ENCODE measurements at regions not wholly inside any gene's neighbourhood (a gene's known extent, or its start where the extent isn't known, plus 50 kb on each side); places are given as distances from the start of the nearest gene placed in this dataset.
"Not testable (repeated sequence)": the region's sequence is repeated elsewhere in the genome, so short reads cannot be mapped to it uniquely, and the experiment has no call there.

GRCh38 chr7:112550468-112551060 is 69.8 kb downstream of the LSMEM1 start:
- Histone ChIP-seq H3K27me3 (ENCODE audit: insufficient read depth, low read depth) (no peaks in the 10 kb centered on the region), H2AFZ (no peak overlapping the region), H3K9me2 (ENCODE audit: insufficient read depth) (no peaks in the 10 kb centered on the region), H3F3A (ENCODE audit: insufficient read depth, low read depth) (no peaks in the 10 kb centered on the region), H3K4me2 (no peak overlapping the region), H4K20me1 (ENCODE audit: insufficient read depth) (no peaks in the 10 kb centered on the region), H3K36me3 (ENCODE audit: low read depth) (no peaks in the 10 kb centered on the region), H3K79me2 (ENCODE audit: low read depth) (no peaks in the 10 kb centered on the region), H3K27ac (no peak overlapping the region), H3K4me3 (no peak overlapping the region), H3K4me1 (replicated peaks; ENCODE audit: insufficient read depth) (no peaks in the 10 kb centered on the region), H3K9me3 (ENCODE audit: insufficient read depth, low read depth) (no peaks in the 10 kb centered on the region)
- ChIA-PET CTCF (interaction anchor here (0.6 kb wide), 1 partner anchor 541 kb away, joined by 4 read pairs; no protein-coding TSS in a partner anchor), POLR2A (ENCODE audit: unreplicated experiment) (no interaction called here)
- no TSS peak for BruUV-seq (replicated peaks)
- intact Hi-C loops (cut with micrococcal nuclease; ENCODE audit: unreplicated experiment), result loop anchor here (1.0 to 2.0 kb wide), 4 partner anchors 348 to 1148 kb away; no protein-coding TSS in a partner anchor
- peak; percentile 15 to 44 for DNase-seq
- no peak for TF ChIP-seq EZH2 (IDR thresholded peaks at IDR 0.05; ENCODE audit: low read depth)
- TF ChIP-seq CTCF (conservative IDR thresholded peaks at IDR 0.05), result peak; percentile 88

GRCh38 chr7:112551521-112551920 is 70.7 kb downstream of the LSMEM1 start:
- H3K79me2 ChIP-seq (ENCODE audit: low read depth); POLR2A ChIA-PET (ENCODE audit: unreplicated experiment); H2AFZ ChIP-seq; H3K4me1 ChIP-seq (replicated peaks; ENCODE audit: insufficient read depth); BruUV-seq (replicated peaks); DNase-seq; H3K9me3 ChIP-seq (ENCODE audit: insufficient read depth, low read depth); H3F3A ChIP-seq (ENCODE audit: insufficient read depth, low read depth); H3K27me3 ChIP-seq (ENCODE audit: insufficient read depth, low read depth); H3K4me2 ChIP-seq; H4K20me1 ChIP-seq (ENCODE audit: insufficient read depth); H3K27ac ChIP-seq; CTCF ChIA-PET; H3K4me3 ChIP-seq; H3K36me3 ChIP-seq (ENCODE audit: low read depth); H3K9me2 ChIP-seq (ENCODE audit: insufficient read depth): not testable (repeated sequence)
- intact Hi-C loops (cut with micrococcal nuclease; ENCODE audit: unreplicated experiment), result loop anchor here (2.0 kb wide), 2 partner anchors 463 to 1147 kb away; no protein-coding TSS in a partner anchor

- Histone ChIP-seq H3K9me2 (ENCODE audit: insufficient read depth) (no peaks in the 10 kb centered on the region), H3K27me3 (ENCODE audit: insufficient read depth, low read depth) (no peaks in the 10 kb centered on the region), H3K27ac (no peak overlapping the region), H3K36me3 (ENCODE audit: low read depth) (no peaks in the 10 kb centered on the region), H3K79me2 (ENCODE audit: low read depth) (no peaks in the 10 kb centered on the region), H3K9me3 (ENCODE audit: insufficient read depth, low read depth) (no peaks in the 10 kb centered on the region), H4K20me1 (ENCODE audit: insufficient read depth) (no peaks in the 10 kb centered on the region), H3K4me2 (no peak overlapping the region), H3K4me1 (replicated peaks; ENCODE audit: insufficient read depth) (no peaks in the 10 kb centered on the region), H2AFZ (no peak overlapping the region), H3F3A (ENCODE audit: insufficient read depth, low read depth) (no peaks in the 10 kb centered on the region), H3K4me3 (no peak overlapping the region)
- DNase-seq, result no peak
- CTCF ChIA-PET, result no interaction called here
- TF ChIP-seq CTCF (conservative IDR thresholded peaks at IDR 0.05), result no peak
- no peak for TF ChIP-seq EZH2 (IDR thresholded peaks at IDR 0.05; ENCODE audit: low read depth)
- POLR2A ChIA-PET (ENCODE audit: unreplicated experiment), result no interaction called here
- no TSS peak for BruUV-seq (replicated peaks)
- intact Hi-C loops (cut with micrococcal nuclease; ENCODE audit: unreplicated experiment), result no loop called here
These were observed 73.8 kb downstream of the LSMEM1 start for GRCh38 chr7:112554591-112554990.

- no peaks in the 10 kb centered on the region for H3K4me1 ChIP-seq (replicated peaks; ENCODE audit: insufficient read depth)
- H3K27me3 ChIP-seq (ENCODE audit: insufficient read depth, low read depth), result no peaks in the 10 kb centered on the region
- H3K4me3 ChIP-seq, result no peak overlapping the region
- intact Hi-C loops (cut with micrococcal nuclease; ENCODE audit: unreplicated experiment), result no loop called here
- no peaks in the 10 kb centered on the region for H3K79me2 ChIP-seq (ENCODE audit: low read depth)
- no peak for DNase-seq
- POLR2A ChIA-PET (ENCODE audit: unreplicated experiment), result no interaction called here
- no peaks in the 10 kb centered on the region for H3K36me3 ChIP-seq (ENCODE audit: low read depth)
- H3K4me2 ChIP-seq, result no peak overlapping the region
- no peaks in the 10 kb centered on the region for H3K9me3 ChIP-seq (ENCODE audit: insufficient read depth, low read depth)
- H3K27ac ChIP-seq, result no peak overlapping the region
- no TSS peak for BruUV-seq (replicated peaks)
- CTCF ChIA-PET, result no interaction called here
- no peak for TF ChIP-seq EZH2 (IDR thresholded peaks at IDR 0.05; ENCODE audit: low read depth)
- TF ChIP-seq CTCF (conservative IDR thresholded peaks at IDR 0.05), result no peak
- no peaks in the 10 kb centered on the region for H3K9me2 ChIP-seq (ENCODE audit: insufficient read depth)
- H2AFZ ChIP-seq, result no peak overlapping the region
- no peaks in the 10 kb centered on the region for H4K20me1 ChIP-seq (ENCODE audit: insufficient read depth)
- no peaks in the 10 kb centered on the region for H3F3A ChIP-seq (ENCODE audit: insufficient read depth, low read depth)
These were observed 75.8 kb downstream of the LSMEM1 start for GRCh38 chr7:112556633-112557032.
